IPS-15b (cell line): ENCODE measurements at regions not wholly inside any gene's neighbourhood (a gene's known extent, or its start where the extent isn't known, plus 50 kb on each side); places are given as distances from the start of the nearest gene placed in this dataset.
"Not testable (repeated sequence)": the region's sequence is repeated elsewhere in the genome, so short reads cannot be mapped to it uniquely, and the experiment has no call there.

ENCODE experiments used
- H3K27me3 ChIP-seq: one replicate; pipeline ENCODE4 v1.6.1; 2013; ENCODE audit warnings: low read length; ENCODE audit not compliant: control insufficient read depth, insufficient read depth
- H3K36me3 ChIP-seq: one replicate; pipeline ENCODE4 v1.6.1; 2013; ENCODE audit warnings: low read length; ENCODE audit not compliant: control insufficient read depth, insufficient read depth
- H3K4me1 ChIP-seq: one replicate; pipeline ENCODE4 v1.6.1; 2013; ENCODE audit warnings: mild to moderate bottlenecking, low read length; ENCODE audit not compliant: control insufficient read depth, insufficient read depth
- H3K4me3 ChIP-seq: one replicate; pipeline ENCODE4 v1.5.1; 2013; ENCODE audit warnings: low read depth, low read length
- H3K9ac ChIP-seq: one replicate; pipeline ENCODE4 v1.6.1; 2013; ENCODE audit warnings: low read depth, mild to moderate bottlenecking, low read length
- H3K9me3 ChIP-seq: one replicate; pipeline ENCODE4 v1.6.1; 2013; ENCODE audit warnings: mild to moderate bottlenecking, low read length; ENCODE audit not compliant: control insufficient read depth, insufficient read depth

GRCh38 chr5:68080282-68081050 lies 135.1 kb upstream of the PIK3R1 start:
- Histone ChIP-seq H3K27me3 (no peaks in the 10 kb centered on the region), H3K4me1 (no peaks in the 10 kb centered on the region), H3K9ac (no peak overlapping the region), H3K36me3 (no peaks in the 10 kb centered on the region), H3K9me3 (no peaks in the 10 kb centered on the region), H3K4me3 (no peak overlapping the region)

GRCh38 chr5:68077349-68077894 lies 138.1 kb upstream of the PIK3R1 start:
- H3K9ac ChIP-seq: no peak overlapping the region
- no peaks in the 10 kb centered on the region for H3K27me3 ChIP-seq
- no peaks in the 10 kb centered on the region for H3K9me3 ChIP-seq
- no peak overlapping the region for H3K4me3 ChIP-seq
- H3K4me1 ChIP-seq: no peaks in the 10 kb centered on the region
- no peaks in the 10 kb centered on the region for H3K36me3 ChIP-seq

DNA sequence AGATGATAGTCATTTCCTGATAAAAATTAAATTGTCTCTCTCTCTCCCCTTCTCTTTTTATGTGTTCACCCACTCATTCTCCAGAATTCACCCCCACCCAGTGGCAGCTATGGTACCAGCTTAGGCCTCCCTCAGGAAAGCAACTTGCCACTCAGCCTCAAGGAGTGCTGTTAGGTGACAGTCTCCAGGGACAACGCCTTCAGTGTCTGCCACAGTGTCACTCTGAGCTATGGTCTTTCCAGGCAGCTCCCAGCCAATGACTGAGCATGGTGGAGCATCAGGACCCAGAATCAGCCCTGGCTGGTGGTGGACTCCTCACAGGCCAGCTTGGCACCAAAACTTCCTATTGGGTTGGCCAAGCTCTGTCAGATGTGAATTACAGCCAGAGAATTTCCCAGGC lies 140.9 kb upstream of the PIK3R1 start:
- H3K4me3 ChIP-seq: no peak overlapping the region
- no peaks in the 10 kb centered on the region for H3K36me3 ChIP-seq
- no peak overlapping the region for H3K9ac ChIP-seq
- no peaks in the 10 kb centered on the region for H3K4me1 ChIP-seq
- H3K9me3 ChIP-seq: no peaks in the 10 kb centered on the region
- no peaks in the 10 kb centered on the region for H3K27me3 ChIP-seq

DNA sequence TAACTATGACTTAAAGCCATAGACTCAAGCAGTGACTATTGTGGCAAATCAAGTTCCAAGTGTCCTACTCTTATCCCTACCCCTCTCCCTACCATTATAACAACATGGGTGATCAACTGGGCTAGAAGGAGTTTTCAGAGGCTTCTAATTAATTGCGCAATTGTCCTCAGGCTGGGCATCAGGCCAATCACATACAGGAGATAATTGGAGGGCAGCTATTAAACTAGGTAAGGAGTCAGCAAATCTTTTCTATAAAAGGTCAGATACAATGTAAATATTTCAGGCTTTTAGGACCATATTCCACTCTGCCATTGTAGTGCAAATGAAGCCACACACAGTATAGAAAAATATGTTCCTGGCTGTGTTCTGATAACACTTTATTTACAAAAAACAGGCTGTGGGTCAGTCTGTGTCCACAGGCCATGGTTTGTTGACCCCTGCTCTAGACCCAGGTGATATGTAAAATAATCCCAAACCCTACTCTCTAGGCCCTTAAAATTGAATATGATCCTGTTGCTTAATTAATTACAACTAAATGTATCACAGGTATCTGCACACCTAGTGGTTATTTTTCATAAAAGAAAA lies 141.4 kb upstream of the PIK3R1 start:
- no peaks in the 10 kb centered on the region for H3K27me3 ChIP-seq
- H3K9ac ChIP-seq: no peak overlapping the region
- H3K36me3 ChIP-seq: no peaks in the 10 kb centered on the region
- no peak overlapping the region for H3K4me3 ChIP-seq
- no peaks in the 10 kb centered on the region for H3K4me1 ChIP-seq
- no peaks in the 10 kb centered on the region for H3K9me3 ChIP-seq

DNA sequence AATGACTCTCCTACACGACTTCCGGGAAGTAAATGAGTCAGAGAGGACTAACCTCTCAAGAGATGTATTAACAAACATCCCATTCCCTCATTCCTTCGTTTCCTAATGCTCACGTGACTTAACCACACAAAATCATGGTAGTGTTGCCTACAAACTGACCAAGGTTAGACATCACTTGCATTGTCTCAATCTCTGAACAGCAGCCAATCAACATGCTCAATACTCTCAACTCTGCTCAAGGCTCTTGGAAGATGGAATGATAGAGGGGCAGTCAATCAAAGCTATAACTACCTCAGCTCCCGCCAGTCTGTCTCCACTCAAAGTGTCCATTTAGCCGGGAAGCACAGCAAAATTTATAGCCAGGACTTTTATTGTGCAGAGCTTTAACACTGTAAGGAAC lies 143.8 kb upstream of the PIK3R1 start:
- Histone ChIP-seq H3K4me3 (no peak overlapping the region), H3K36me3 (no peaks in the 10 kb centered on the region), H3K4me1 (no peaks in the 10 kb centered on the region), H3K9me3 (no peaks in the 10 kb centered on the region), H3K27me3 (no peaks in the 10 kb centered on the region), H3K9ac (no peak overlapping the region)

- no peaks in the 10 kb centered on the region for H3K27me3 ChIP-seq
- H3K4me3 ChIP-seq: no peak overlapping the region
- H3K9me3 ChIP-seq: no peaks in the 10 kb centered on the region
- no peak overlapping the region for H3K9ac ChIP-seq
- H3K4me1 ChIP-seq: no peaks in the 10 kb centered on the region
- H3K36me3 ChIP-seq: no peaks in the 10 kb centered on the region
These were observed 144.3 kb upstream of the PIK3R1 start for GRCh38 chr5:68071282-68071632.

DNA sequence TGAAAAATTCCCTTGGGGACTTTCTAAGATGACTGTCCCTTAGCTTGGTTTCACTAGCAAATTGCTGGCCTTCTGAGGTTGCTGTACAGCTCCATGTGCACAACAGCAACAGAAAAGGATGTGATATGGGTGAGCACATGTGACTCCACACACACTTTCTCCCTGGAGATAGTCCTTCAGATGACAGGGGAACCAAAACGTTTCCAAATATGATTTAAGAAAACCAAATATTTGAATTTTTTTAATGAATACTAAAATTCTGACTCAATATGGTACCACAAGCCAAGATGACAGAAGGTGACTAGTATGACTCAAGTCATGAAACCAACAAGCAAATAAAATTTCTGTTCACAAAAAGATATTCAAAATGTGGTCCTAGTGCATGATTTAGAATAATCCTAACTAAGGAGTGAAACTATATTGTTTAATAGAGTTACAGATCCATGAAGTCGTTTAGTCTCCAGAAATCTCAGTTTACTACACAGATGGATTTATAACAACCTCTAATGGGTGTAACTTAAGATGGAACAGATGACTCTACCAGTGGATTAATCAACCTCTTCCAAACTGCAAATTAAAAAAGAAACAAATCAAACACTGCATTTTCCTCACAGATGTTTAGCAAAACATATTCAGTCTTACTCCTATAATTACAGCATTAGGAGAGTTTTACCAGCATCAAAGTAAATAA lies 144.8 kb upstream of the PIK3R1 start:
- no peak overlapping the region for H3K4me3 ChIP-seq
- H3K4me1 ChIP-seq: no peaks in the 10 kb centered on the region
- H3K36me3 ChIP-seq: no peaks in the 10 kb centered on the region
- H3K9ac ChIP-seq: no peak overlapping the region
- no peaks in the 10 kb centered on the region for H3K27me3 ChIP-seq
- H3K9me3 ChIP-seq: no peaks in the 10 kb centered on the region

DNA sequence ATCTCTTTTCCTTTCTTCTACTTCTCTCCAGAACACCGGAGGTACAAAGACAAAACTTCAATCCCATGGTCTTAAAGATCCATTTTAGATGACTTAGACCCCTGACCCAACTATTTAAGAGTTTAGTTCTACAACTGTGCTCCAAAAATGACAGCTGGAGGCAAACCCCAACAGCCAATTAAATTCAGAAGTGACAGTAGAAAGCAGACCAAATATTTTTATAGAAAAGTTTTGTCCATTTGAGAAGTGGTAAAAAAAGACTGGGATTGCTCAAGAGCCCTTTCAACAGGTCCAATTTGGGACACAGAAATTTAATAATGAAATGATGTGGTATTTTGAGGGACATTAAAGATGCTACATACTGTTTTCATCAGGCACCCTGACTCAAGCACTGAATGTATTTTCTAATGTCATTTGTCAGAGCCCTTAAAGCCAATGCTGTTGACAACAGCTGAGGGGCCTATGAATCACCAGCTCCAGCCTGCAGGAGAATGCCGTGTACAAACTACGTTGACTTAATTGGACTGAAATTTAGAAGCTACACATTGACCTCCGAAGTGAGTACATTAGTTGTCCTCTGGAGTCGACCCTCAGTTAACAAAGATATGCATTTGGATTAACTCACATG lies 147.5 kb upstream of the PIK3R1 start:
- H3K27me3 ChIP-seq: no peaks in the 10 kb centered on the region
- H3K9ac ChIP-seq: no peak overlapping the region
- no peak overlapping the region for H3K4me3 ChIP-seq
- no peaks in the 10 kb centered on the region for H3K36me3 ChIP-seq
- H3K4me1 ChIP-seq: no peaks in the 10 kb centered on the region
- H3K9me3 ChIP-seq: no peaks in the 10 kb centered on the region

- no peak overlapping the region for H3K4me3 ChIP-seq
- H3K9ac ChIP-seq: no peak overlapping the region
These were observed 148.3 kb upstream of the PIK3R1 start for GRCh38 chr5:68067291-68067690.

DNA sequence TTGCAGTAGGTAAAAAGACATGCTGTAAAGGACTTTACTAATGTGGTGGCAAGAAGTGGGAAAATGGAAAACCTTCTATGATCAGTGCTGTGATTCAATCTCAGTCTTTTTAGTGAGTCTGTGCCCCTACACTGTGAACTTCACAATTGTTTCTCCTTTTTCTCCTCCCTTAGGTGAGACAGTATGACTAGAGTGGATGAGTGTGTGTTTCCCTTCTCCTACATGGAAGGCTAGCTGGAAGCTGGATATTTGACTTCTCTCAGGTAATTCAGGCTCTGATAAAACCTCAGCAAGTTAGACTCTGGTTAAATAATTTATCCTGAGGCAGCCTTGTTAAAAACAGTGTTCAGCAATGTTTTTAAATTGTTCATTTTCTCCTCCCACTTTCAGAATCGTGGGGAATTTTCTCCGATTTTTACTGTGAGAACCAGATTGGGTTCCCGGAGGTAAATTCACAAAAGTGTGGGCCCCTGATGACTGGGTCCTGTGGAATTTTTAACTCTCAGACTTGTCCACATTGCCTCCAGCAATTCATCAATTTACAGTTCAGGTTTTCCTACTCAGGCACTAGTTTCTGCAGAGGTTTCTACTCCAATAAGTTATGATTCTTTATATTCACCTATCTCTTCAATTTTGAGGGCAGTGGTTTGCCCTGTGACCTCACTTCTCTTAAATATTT lies 149.1 kb upstream of the PIK3R1 start:
- Histone ChIP-seq H3K27me3 (no peaks in the 10 kb centered on the region), H3K9ac (no peak overlapping the region), H3K4me1 (no peaks in the 10 kb centered on the region), H3K9me3 (no peaks in the 10 kb centered on the region), H3K4me3 (no peak overlapping the region), H3K36me3 (no peaks in the 10 kb centered on the region)

More at GRCh38 chr5:68067291-68067690, 148.3 kb upstream of the PIK3R1 start:
- H3K36me3 ChIP-seq: no peaks in the 10 kb centered on the region
- no peaks in the 10 kb centered on the region for H3K9me3 ChIP-seq
- no peaks in the 10 kb centered on the region for H3K4me1 ChIP-seq
- no peaks in the 10 kb centered on the region for H3K27me3 ChIP-seq

DNA sequence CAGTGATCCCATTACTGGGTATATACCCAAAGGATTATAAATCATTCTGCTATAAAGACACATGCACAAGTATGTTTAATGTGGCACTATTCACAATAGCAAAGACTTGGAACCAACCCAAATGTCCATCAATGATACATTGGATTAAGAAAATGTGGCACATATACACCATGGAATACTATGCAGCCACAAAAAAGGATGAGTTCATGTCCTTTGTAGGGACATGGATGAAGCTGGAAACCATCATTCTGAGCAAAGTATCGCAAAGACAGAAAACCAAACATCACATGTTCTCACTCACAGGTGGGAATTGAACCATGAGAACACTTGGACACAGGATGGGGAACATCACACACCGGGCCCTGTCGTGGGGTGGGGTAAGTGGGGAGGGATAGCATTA lies 150.2 kb upstream of the PIK3R1 start:
- not testable (repeated sequence) for H3K36me3 ChIP-seq, H3K9ac ChIP-seq, H3K4me3 ChIP-seq, H3K4me1 ChIP-seq, H3K27me3 ChIP-seq, H3K9me3 ChIP-seq
